GM23338 (cell line): ENCODE measurements at regions not wholly inside any gene's neighbourhood (a gene's known extent, or its start where the extent isn't known, plus 50 kb on each side); places are given as distances from the start of the nearest gene placed in this dataset.

ENCODE experiments used
- ATAC-seq: fragments of 200-7000 bp; cut with Tn5 transposase; 3 replicates; pipeline ENCODE4 v1.9.1; 2020
- DNase-seq: peaks from one replicate; pipeline ENCODE4 v3.0.0-alpha.2; 2015; ENCODE audit warnings: low spot score
- H2AFZ ChIP-seq: fragments of 200-600 bp; sonication (generic); 2 replicates; pipeline ENCODE4 v1.8.0; 2016; ENCODE audit warnings: antibody characterized with exemption, mild to moderate bottlenecking, moderate library complexity
- H3F3A ChIP-seq: fragments of 200-600 bp; sonication (generic); replicated peaks from 2 replicates; pipeline ENCODE4 v1.8.0; 2017; ENCODE audit warnings: antibody characterized with exemption, mixed run types, low read depth
- H3K27ac ChIP-seq: fragments of 200-600 bp; sonication (generic); 2 replicates; pipeline ENCODE4 v1.6.1; 2016; ENCODE audit warnings: low read depth
- H3K27me3 ChIP-seq: fragments of 200-600 bp; sonication (generic); 2 replicates; pipeline ENCODE4 v1.8.0; 2016; ENCODE audit warnings: mild to moderate bottlenecking, mixed run types, moderate library complexity; ENCODE audit not compliant: insufficient read depth
- H3K36me3 ChIP-seq: fragments of 200-600 bp; sonication (generic); 2 replicates; pipeline ENCODE4 v1.8.0; 2016; ENCODE audit warnings: mild to moderate bottlenecking; ENCODE audit not compliant: insufficient read depth
- H3K4me1 ChIP-seq: fragments of 200-600 bp; sonication (generic); 2 replicates; pipeline ENCODE4 v1.8.0; 2016; ENCODE audit warnings: mild to moderate bottlenecking, moderate library complexity; ENCODE audit not compliant: insufficient read depth
- H3K4me2 ChIP-seq: fragments of 200-600 bp; sonication (generic); 2 replicates; pipeline ENCODE4 v1.7.1; 2017; ENCODE audit warnings: mixed run types
- H3K4me3 ChIP-seq: fragments of 200-600 bp; sonication (generic); 2 replicates; pipeline ENCODE4 v1.6.1; 2016; ENCODE audit warnings: mixed run types
- H3K79me2 ChIP-seq: fragments of 200-600 bp; sonication (generic); replicated peaks from 2 replicates; pipeline ENCODE4 v1.8.0; 2017; ENCODE audit warnings: mild to moderate bottlenecking; ENCODE audit not compliant: insufficient read depth
- H3K9me2 ChIP-seq: fragments of 200-600 bp; sonication (generic); 2 replicates; pipeline ENCODE4 v1.8.0; 2017; ENCODE audit not compliant: insufficient read depth
- H4K20me1 ChIP-seq: fragments of 200-600 bp; sonication (generic); replicated peaks from 2 replicates; pipeline ENCODE4 v1.8.0; 2017; ENCODE audit warnings: mild to moderate bottlenecking; ENCODE audit not compliant: insufficient read depth
- H3K27ac Mint-ChIP-seq: 2 replicates; pipeline ENCODE4 v1.8.0; 2020; ENCODE audit warnings: inconsistent platforms, mild to moderate bottlenecking, moderate library complexity, mixed read lengths
- H3K27me3 Mint-ChIP-seq: 3 replicates; pipeline ENCODE4 v1.8.0; 2022; ENCODE audit warnings: low read depth, mild to moderate bottlenecking, moderate library complexity, mixed read lengths, inconsistent platforms; ENCODE audit not compliant: insufficient read depth, poor library complexity
- H3K36me3 Mint-ChIP-seq: 3 replicates; pipeline ENCODE4 v1.8.0; 2021; ENCODE audit warnings: low read depth, mild to moderate bottlenecking, inconsistent platforms, moderate library complexity, mixed read lengths
- H3K4me1 Mint-ChIP-seq: 3 replicates; pipeline ENCODE4 v1.8.0; 2020; ENCODE audit warnings: mild to moderate bottlenecking, inconsistent platforms, mixed read lengths
- H3K4me3 Mint-ChIP-seq: 3 replicates; pipeline ENCODE4 v1.8.0; 2021; ENCODE audit warnings: moderate library complexity, mild to moderate bottlenecking, inconsistent platforms, mixed read lengths
- H3K9me3 Mint-ChIP-seq: 3 replicates; pipeline ENCODE4 v1.8.0; 2020; ENCODE audit warnings: moderate library complexity, mild to moderate bottlenecking, inconsistent platforms, mixed read lengths
- EZH2 ChIP-seq: fragments of 200-600 bp; sonication (generic); IDR thresholded peaks from one replicate; pipeline ENCODE4 v1.8.0; 2017; ENCODE audit warnings: antibody characterized with exemption, mild to moderate bottlenecking, low read depth; ENCODE audit not compliant: unreplicated experiment
- EZH2phosphoT487 ChIP-seq: fragments of 200-600 bp; sonication (generic); IDR thresholded peaks from one replicate; pipeline ENCODE4 v1.8.1; 2018; ENCODE audit warnings: antibody characterized with exemption; ENCODE audit not compliant: unreplicated experiment
- POLR2AphosphoS5 ChIP-seq: IDR thresholded peaks from 2 replicates; pipeline ENCODE4 v1.6.1; 2016; ENCODE audit warnings: antibody characterized with exemption, low read depth
- STAT1 ChIP-seq: IDR thresholded peaks from one replicate; pipeline ENCODE4 v1.6.1; 2016; ENCODE audit warnings: antibody characterized with exemption; ENCODE audit not compliant: unreplicated experiment
- ZNF114 ChIP-seq: fragments of 250-450 bp; sonication (Bioruptor Pico); IDR thresholded peaks from 2 replicates; pipeline ENCODE4 v1.5.0; 2020; ENCODE audit warnings: mild to moderate bottlenecking, moderate library complexity
- ZNF331 ChIP-seq: fragments of 250-450 bp; sonication (Bioruptor Pico); IDR thresholded peaks from 2 replicates; pipeline ENCODE4 v1.5.0; 2020; ENCODE audit warnings: low read depth, mild to moderate bottlenecking, moderate library complexity
- TF ChIP-seq, protein P1 (sequence below): fragments of 250-450 bp; sonication (Bioruptor Pico); IDR thresholded peaks from 2 replicates; pipeline ENCODE4 v1.5.0; 2020; ENCODE audit warnings: mild to moderate bottlenecking, moderate library complexity
- TF ChIP-seq, protein P2 (sequence below): IDR thresholded peaks from 2 replicates; pipeline ENCODE4 v1.6.1; 2016; ENCODE audit warnings: antibody characterized with exemption

DNA sequence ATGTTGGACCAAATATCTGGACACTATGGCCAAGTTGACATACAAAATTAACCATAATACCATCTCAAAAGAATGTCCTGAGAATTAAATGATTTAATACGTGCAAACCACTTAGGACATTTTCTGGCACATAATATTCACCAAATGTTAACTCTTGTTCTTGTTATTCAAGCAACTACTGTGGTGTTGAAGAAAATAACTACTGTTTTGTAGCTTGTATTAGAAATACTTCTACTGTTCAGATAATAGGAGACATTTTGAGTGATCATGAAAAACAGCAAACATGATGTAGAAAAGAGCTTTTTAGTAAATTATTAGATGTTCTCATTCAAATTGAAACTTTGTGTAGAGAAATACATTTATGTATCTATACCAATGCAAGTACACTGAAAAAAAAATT, 140.7 kb upstream of the SMIM31 start:
- DNase-seq (no peak), ATAC-seq (no peak)
- no peak overlapping the region for H3K4me3 ChIP-seq
- no peaks in the 10 kb centered on the region for H3K9me2 ChIP-seq
- H3K36me3 ChIP-seq = no peaks in the 10 kb centered on the region
- Mint-ChIP-seq H3K4me3 (no peak overlapping the region), H3K36me3 (no peaks in the 10 kb centered on the region), H3K9me3 (no peaks in the 10 kb centered on the region), H3K27ac (no peak overlapping the region), H3K4me1 (peaks cover 3% of the 10 kb centered on the region; the same call in 1 of the 3 replicates), H3K27me3 (peaks cover 2% of the 10 kb centered on the region)
- H3F3A ChIP-seq = no peaks in the 10 kb centered on the region
- H4K20me1 ChIP-seq = no peaks in the 10 kb centered on the region
- no peak overlapping the region for H3K27ac ChIP-seq
- no peak for TF ChIP-seq ZNF114 (CRISPR knock-in tag)
- TF ChIP-seq EZH2phosphoT487 = no peak
- TF ChIP-seq ZNF331 (CRISPR knock-in tag) = no peak
- TF ChIP-seq STAT1 = no peak
- TF ChIP-seq POLR2AphosphoS5 = no peak
- TF ChIP-seq EZH2 = no peak
- TF ChIP-seq, protein P1, sequence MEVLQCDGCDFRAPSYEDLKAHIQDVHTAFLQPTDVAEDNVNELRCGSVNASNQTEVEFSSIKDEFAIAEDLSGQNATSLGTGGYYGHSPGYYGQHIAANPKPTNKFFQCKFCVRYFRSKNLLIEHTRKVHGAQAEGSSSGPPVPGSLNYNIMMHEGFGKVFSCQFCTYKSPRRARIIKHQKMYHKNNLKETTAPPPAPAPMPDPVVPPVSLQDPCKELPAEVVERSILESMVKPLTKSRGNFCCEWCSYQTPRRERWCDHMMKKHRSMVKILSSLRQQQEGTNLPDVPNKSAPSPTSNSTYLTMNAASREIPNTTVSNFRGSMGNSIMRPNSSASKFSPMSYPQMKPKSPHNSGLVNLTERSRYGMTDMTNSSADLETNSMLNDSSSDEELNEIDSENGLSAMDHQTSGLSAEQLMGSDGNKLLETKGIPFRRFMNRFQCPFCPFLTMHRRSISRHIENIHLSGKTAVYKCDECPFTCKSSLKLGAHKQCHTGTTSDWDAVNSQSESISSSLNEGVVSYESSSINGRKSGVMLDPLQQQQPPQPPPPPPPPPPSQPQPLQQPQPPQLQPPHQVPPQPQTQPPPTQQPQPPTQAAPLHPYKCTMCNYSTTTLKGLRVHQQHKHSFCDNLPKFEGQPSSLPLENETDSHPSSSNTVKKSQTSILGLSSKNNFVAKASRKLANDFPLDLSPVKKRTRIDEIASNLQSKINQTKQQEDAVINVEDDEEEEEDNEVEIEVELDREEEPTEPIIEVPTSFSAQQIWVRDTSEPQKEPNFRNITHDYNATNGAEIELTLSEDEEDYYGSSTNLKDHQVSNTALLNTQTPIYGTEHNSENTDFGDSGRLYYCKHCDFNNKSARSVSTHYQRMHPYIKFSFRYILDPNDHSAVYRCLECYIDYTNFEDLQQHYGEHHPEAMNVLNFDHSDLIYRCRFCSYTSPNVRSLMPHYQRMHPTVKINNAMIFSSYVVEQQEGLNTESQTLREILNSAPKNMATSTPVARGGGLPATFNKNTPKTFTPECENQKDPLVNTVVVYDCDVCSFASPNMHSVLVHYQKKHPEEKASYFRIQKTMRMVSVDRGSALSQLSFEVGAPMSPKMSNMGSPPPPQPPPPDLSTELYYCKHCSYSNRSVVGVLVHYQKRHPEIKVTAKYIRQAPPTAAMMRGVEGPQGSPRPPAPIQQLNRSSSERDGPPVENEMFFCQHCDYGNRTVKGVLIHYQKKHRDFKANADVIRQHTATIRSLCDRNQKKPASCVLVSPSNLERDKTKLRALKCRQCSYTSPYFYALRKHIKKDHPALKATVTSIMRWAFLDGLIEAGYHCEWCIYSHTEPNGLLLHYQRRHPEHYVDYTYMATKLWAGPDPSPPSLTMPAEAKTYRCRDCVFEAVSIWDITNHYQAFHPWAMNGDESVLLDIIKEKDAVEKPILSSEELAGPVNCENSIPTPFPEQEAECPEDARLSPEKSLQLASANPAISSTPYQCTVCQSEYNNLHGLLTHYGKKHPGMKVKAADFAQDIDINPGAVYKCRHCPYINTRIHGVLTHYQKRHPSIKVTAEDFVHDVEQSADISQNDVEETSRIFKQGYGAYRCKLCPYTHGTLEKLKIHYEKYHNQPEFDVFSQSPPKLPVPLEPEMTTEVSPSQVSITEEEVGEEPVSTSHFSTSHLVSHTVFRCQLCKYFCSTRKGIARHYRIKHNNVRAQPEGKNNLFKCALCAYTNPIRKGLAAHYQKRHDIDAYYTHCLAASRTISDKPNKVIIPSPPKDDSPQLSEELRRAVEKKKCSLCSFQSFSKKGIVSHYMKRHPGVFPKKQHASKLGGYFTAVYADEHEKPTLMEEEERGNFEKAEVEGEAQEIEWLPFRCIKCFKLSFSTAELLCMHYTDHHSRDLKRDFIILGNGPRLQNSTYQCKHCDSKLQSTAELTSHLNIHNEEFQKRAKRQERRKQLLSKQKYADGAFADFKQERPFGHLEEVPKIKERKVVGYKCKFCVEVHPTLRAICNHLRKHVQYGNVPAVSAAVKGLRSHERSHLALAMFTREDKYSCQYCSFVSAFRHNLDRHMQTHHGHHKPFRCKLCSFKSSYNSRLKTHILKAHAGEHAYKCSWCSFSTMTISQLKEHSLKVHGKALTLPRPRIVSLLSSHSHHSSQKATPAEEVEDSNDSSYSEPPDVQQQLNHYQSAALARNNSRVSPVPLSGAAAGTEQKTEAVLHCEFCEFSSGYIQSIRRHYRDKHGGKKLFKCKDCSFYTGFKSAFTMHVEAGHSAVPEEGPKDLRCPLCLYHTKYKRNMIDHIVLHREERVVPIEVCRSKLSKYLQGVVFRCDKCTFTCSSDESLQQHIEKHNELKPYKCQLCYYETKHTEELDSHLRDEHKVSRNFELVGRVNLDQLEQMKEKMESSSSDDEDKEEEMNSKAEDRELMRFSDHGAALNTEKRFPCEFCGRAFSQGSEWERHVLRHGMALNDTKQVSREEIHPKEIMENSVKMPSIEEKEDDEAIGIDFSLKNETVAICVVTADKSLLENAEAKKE = no peak
- TF ChIP-seq, protein P2, sequence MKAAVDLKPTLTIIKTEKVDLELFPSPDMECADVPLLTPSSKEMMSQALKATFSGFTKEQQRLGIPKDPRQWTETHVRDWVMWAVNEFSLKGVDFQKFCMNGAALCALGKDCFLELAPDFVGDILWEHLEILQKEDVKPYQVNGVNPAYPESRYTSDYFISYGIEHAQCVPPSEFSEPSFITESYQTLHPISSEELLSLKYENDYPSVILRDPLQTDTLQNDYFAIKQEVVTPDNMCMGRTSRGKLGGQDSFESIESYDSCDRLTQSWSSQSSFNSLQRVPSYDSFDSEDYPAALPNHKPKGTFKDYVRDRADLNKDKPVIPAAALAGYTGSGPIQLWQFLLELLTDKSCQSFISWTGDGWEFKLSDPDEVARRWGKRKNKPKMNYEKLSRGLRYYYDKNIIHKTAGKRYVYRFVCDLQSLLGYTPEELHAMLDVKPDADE = no peak
- H3K27me3 ChIP-seq = no peaks in the 10 kb centered on the region
- H3K79me2 ChIP-seq = no peaks in the 10 kb centered on the region
- no peaks in the 10 kb centered on the region for H3K4me1 ChIP-seq
- no peak overlapping the region for H3K4me2 ChIP-seq
- no peak overlapping the region for H2AFZ ChIP-seq
